GM23248 (cell line): ENCODE measurements at regions not wholly inside any gene's neighbourhood (a gene's known extent, or its start where the extent isn't known, plus 50 kb on each side); places are given as distances from the start of the nearest gene placed in this dataset.

ENCODE experiments used
- DNase-seq: peaks from one replicate; pipeline ENCODE4 v3.0.0-alpha.2; 2015
- H2AFZ ChIP-seq: fragments of 200-600 bp; sonication (generic); 2 replicates; pipeline ENCODE4 v1.6.1; 2016; ENCODE audit warnings: antibody characterized with exemption
- H3F3A ChIP-seq: fragments of 200-600 bp; sonication (generic); 2 replicates; pipeline ENCODE4 v1.6.1; 2016; ENCODE audit warnings: mild to moderate bottlenecking, antibody characterized with exemption, mixed run types; ENCODE audit not compliant: insufficient read depth
- H3K27ac ChIP-seq: fragments of 200-600 bp; sonication (generic); 2 replicates; pipeline ENCODE4 v1.5.1; 2016; ENCODE audit warnings: mild to moderate bottlenecking
- H3K27me3 ChIP-seq: fragments of 200-600 bp; sonication (generic); replicated peaks from 2 replicates; pipeline ENCODE4 v1.6.1; 2016; ENCODE audit warnings: mild to moderate bottlenecking; ENCODE audit not compliant: insufficient read depth
- H3K36me3 ChIP-seq: fragments of 200-600 bp; sonication (generic); 2 replicates; pipeline ENCODE4 v1.6.1; 2016; ENCODE audit warnings: low read depth, mild to moderate bottlenecking
- H3K4me1 ChIP-seq: fragments of 200-600 bp; sonication (generic); 2 replicates; pipeline ENCODE4 v1.6.1; 2016; ENCODE audit warnings: mild to moderate bottlenecking; ENCODE audit not compliant: insufficient read depth
- H3K4me2 ChIP-seq: fragments of 200-600 bp; sonication (generic); one replicate; pipeline ENCODE4 v1.6.1; 2016; ENCODE audit warnings: mild to moderate bottlenecking; ENCODE audit not compliant: unreplicated experiment
- H3K4me3 ChIP-seq: fragments of 200-600 bp; sonication (generic); 2 replicates; pipeline ENCODE4 v1.5.1; 2016; ENCODE audit warnings: mild to moderate bottlenecking
- H3K79me2 ChIP-seq: fragments of 200-600 bp; sonication (generic); 2 replicates; pipeline ENCODE4 v1.6.1; 2016; ENCODE audit warnings: mild to moderate bottlenecking; ENCODE audit not compliant: insufficient read depth
- H3K9ac ChIP-seq: fragments of 200-600 bp; sonication (generic); 2 replicates; pipeline ENCODE4 v1.6.1; 2016; ENCODE audit warnings: mild to moderate bottlenecking
- H3K9me2 ChIP-seq: fragments of 200-600 bp; sonication (generic); 2 replicates; pipeline ENCODE4 v1.6.1; 2016; ENCODE audit warnings: mixed run types, mild to moderate bottlenecking, moderate library complexity; ENCODE audit not compliant: insufficient read depth
- H3K9me3 ChIP-seq: fragments of 200-600 bp; sonication (generic); one replicate; pipeline ENCODE4 v1.6.1; 2017; ENCODE audit warnings: low read depth
- H4K20me1 ChIP-seq: fragments of 200-600 bp; sonication (generic); 2 replicates; pipeline ENCODE4 v1.6.0; 2016; ENCODE audit not compliant: insufficient read depth
- EZH2 ChIP-seq: fragments of 200-600 bp; sonication (generic); IDR thresholded peaks from 2 replicates; pipeline ENCODE4 v1.6.1; 2018; ENCODE audit warnings: antibody characterized with exemption, mild to moderate bottlenecking; ENCODE audit not compliant: insufficient read depth, poor library complexity, severe bottlenecking
- EZH2phosphoT487 ChIP-seq: fragments of 200-600 bp; sonication (generic); IDR thresholded peaks from 2 replicates; pipeline ENCODE4 v1.6.1; 2018; ENCODE audit warnings: antibody characterized with exemption, moderate library complexity, mild to moderate bottlenecking, low read depth; ENCODE audit not compliant: insufficient read depth
- WGBS, 2 experiments: methylation state at CpG; one replicate each; pipeline ENCODE4 v1.1.6; 2015 to 2017; ENCODE audit warnings: low lambda C conversion rate in 2 of 2, low coverage in 1 of 2; ENCODE audit errors: missing lambda C conversion rate in 2 of 2; 5-methylcytosine and 5-hydroxymethylcytosine counted together
- in situ Hi-C: fragments of 300-500 bp; cut with MboI; formaldehyde crosslinking; loops from 2 replicates; pipeline ENCODE4 v1.15.0; 2020

DNA sequence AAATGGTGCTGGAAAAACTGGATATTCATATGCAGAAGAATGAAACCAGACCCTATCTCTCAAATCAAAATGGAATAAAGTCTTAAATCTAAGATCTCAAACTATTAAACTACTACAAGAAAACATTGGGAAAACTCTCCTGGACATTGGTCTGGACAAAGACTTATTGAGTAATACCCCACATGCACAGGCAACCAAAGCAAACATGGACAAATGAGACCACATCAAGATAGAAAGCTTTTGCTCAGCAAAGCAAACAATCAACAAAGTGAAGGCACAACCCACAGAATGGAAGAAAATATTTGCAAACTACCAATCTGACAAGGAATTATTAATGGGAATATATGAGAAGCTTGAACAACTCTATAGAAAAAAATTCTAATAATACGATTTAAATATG lies 284.4 kb upstream of the FGF16 start:
- H3K4me1 ChIP-seq = no peaks in the 10 kb centered on the region
- TF ChIP-seq EZH2phosphoT487 (no peak), EZH2 (no peak)
- H3F3A ChIP-seq = no peaks in the 10 kb centered on the region
- H3K9me2 ChIP-seq = no peaks in the 10 kb centered on the region
- H3K4me2 ChIP-seq = no peak overlapping the region
- H3K36me3 ChIP-seq = no peaks in the 10 kb centered on the region
- no peaks in the 10 kb centered on the region for H3K79me2 ChIP-seq
- no peaks in the 10 kb centered on the region for H3K27me3 ChIP-seq
- 25 to 45% methylated on average over 1 of the region's 1 CpG for WGBS, 2 experiments
- no peak overlapping the region for H3K4me3 ChIP-seq
- in situ Hi-C loops = no loop called here
- H3K9ac ChIP-seq = no peak overlapping the region
- no peak overlapping the region for H3K27ac ChIP-seq
- H4K20me1 ChIP-seq = no peaks in the 10 kb centered on the region
- H3K9me3 ChIP-seq = no peaks in the 10 kb centered on the region
- H2AFZ ChIP-seq = no peak overlapping the region
- no peak for DNase-seq

DNA sequence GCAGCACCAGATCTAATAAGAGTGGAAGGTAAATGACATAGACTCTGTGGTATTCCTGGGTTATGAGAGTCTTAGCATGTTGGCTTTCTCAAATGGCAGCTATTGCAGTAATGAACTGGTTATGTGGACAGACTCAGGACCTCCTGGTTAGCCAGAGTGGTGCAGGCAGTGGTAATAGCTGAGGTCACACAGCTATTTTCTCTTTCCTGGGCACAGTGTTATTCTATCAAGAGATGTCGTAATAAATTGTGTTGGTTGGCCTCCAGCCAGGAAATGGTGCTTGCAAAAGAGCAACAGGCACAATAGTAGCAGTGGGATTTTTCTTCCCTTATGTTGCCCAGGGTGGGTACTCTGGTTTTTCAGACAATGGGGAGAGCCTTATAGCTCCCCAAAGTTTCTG lies 279.2 kb upstream of the FGF16 start:
- no peaks in the 10 kb centered on the region for H3K4me1 ChIP-seq
- H3K9ac ChIP-seq = no peak overlapping the region
- no peaks in the 10 kb centered on the region for H3K79me2 ChIP-seq
- in situ Hi-C loops = no loop called here
- no peak overlapping the region for H3K4me3 ChIP-seq
- 0% methylated on average over 1 of the region's 1 CpG for WGBS, 2 experiments
- H3K36me3 ChIP-seq = no peaks in the 10 kb centered on the region
- no peak overlapping the region for H3K4me2 ChIP-seq
- H3K27me3 ChIP-seq = no peaks in the 10 kb centered on the region
- DNase-seq = no peak
- no peaks in the 10 kb centered on the region for H3K9me2 ChIP-seq
- no peak overlapping the region for H3K27ac ChIP-seq
- no peak for TF ChIP-seq EZH2
- no peak for TF ChIP-seq EZH2phosphoT487
- H2AFZ ChIP-seq = no peak overlapping the region
- H4K20me1 ChIP-seq = no peaks in the 10 kb centered on the region
- H3F3A ChIP-seq = no peaks in the 10 kb centered on the region
- H3K9me3 ChIP-seq = no peaks in the 10 kb centered on the region

DNA sequence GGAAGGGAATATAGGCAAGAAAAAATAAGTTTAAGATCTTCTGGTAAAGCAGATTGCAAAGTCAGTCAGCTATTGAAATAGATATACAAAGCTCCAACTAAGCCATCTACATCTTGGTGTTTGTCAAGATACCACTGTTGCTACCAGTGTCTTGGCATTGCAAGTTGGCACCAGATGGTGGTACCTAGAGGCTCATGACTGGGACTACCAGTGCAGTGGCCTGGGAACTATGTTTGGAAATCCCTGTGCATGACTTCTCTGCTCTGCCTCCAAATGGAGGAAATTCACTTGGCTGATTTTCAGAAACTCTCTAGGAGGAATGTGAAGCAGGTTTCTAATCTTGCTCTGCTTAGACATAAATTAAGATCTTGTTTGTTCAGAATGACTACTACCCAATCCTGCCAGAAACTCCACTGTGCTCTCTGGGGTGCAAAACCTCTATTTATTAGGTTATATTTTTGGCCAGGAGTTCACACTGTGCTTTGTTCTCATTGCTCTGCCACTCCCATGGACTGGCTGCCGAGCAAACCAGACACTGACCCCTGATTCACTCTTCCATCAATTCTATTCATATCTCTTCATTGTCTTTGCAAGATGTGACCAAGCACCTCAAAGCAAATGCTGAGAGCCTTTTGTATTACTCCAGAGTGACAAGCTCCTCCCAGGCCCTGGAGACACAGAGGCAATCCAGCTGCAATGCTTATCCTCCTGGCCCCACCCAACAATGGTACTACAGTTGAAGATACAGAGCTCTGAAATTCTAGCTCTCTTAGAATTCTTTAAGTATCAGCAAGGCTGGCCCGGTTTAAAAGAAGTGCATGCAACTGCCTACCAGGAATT lies 272.3 kb upstream of the FGF16 start:
- H4K20me1 ChIP-seq = no peaks in the 10 kb centered on the region
- H3K9ac ChIP-seq = no peak overlapping the region
- H3K9me3 ChIP-seq = no peaks in the 10 kb centered on the region
- H3K36me3 ChIP-seq = no peaks in the 10 kb centered on the region
- in situ Hi-C loops = no loop called here
- H3K4me2 ChIP-seq = no peak overlapping the region
- no peaks in the 10 kb centered on the region for H3K79me2 ChIP-seq
- TF ChIP-seq EZH2phosphoT487 = no peak
- TF ChIP-seq EZH2 = no peak
- no peaks in the 10 kb centered on the region for H3K4me1 ChIP-seq
- WGBS, 2 experiments = 0 to 4% methylated on average over 2 of the region's 2 CpGs
- H3K27ac ChIP-seq = no peak overlapping the region
- H3K4me3 ChIP-seq = no peak overlapping the region
- no peak overlapping the region for H2AFZ ChIP-seq
- no peak for DNase-seq
- H3K9me2 ChIP-seq = no peaks in the 10 kb centered on the region
- no peaks in the 10 kb centered on the region for H3F3A ChIP-seq
- no peaks in the 10 kb centered on the region for H3K27me3 ChIP-seq

DNA sequence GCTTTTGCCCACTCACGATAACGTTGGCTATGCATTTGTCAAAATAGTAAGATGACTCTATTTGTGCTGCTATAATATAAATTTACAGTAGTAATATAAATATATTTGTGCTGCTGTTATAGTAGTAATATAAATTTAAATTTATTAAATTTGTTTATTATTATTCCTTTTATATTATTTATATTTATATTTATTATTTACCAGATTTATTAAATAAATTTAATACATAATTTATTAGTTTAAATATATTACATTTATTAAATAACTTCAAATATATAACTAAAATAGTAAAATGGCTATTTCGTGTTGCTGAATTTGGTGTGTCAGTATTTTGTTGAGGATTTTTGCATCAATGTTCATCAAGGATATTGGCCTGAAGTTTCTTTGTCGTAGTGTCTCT lies 246.5 kb upstream of the FGF16 start:
- in situ Hi-C loops = no loop called here
- Histone ChIP-seq H3K9me2 (no peaks in the 10 kb centered on the region), H3K9me3 (no peaks in the 10 kb centered on the region), H4K20me1 (no peaks in the 10 kb centered on the region), H3F3A (no peaks in the 10 kb centered on the region), H3K4me3 (no peak overlapping the region), H3K4me1 (no peaks in the 10 kb centered on the region), H3K9ac (no peak overlapping the region), H3K27ac (no peak overlapping the region), H3K79me2 (no peaks in the 10 kb centered on the region), H3K4me2 (no peak overlapping the region), H3K36me3 (no peaks in the 10 kb centered on the region), H2AFZ (no peak overlapping the region), H3K27me3 (no peaks in the 10 kb centered on the region)
- DNase-seq = no peak
- TF ChIP-seq EZH2 (no peak), EZH2phosphoT487 (no peak)
- 35 to 44% methylated on average over 4 of the region's 4 CpGs for WGBS, 2 experiments
